ENCODE measurements at regions not wholly inside any gene's neighbourhood (a gene's known extent, or its start where the extent isn't known, plus 50 kb on each side); places are given as distances from the start of the nearest gene placed in this dataset.

DNA sequence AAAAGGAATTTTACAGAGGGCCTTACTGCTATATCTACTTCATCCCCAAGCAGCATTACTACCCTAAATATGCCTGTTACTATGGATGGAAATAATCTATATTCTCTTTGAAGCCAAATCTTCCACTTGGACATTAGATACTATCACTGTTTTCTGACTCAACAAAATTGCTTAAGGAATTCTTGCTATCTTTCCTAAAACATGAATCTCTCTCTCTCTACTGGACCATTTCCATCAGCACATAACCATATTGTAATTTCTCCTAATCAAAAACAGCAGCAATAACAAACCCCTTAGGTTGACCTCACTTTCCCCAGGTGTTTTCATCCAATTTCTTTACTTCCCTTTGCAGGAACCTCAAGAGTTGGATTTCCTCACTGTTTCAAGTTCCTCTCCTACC is 67.9 kb upstream of the BLID start:
- H3K4me3 Mint-ChIP-seq = no peak overlapping the region
- CTCF ChIA-PET = no interaction called here

DNA sequence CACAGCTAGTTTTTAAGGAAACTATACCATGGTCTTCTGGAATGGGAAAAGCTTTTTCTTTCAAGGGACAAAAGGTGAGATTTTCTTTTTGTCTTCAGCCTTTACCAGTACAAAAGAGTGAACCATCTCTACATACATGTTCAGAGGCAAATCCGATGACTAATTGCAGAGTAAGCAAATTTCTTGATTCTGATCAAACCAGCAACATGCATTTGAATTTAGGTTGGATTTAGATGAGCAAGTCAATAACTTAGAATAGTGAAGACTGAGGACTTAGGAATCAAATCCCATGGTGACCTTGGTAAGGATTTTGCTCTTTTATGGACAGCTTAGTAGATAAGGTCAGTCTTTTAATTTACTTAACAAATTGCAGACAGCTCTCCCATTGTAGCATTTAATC is 65.9 kb upstream of the BLID start:
- Mint-ChIP-seq H3K9me3 (no peaks in the 10 kb centered on the region), H3K4me3 (no peak overlapping the region), H3K4me1 (ENCODE audit: low read depth) (no peaks in the 10 kb centered on the region), H3K36me3 (ENCODE audit: low read depth) (no peaks in the 10 kb centered on the region), H3K27me3 (ENCODE audit: low read depth) (peaks cover 16% of the 10 kb centered on the region), H3K27ac (no peak overlapping the region)
- CTCF ChIA-PET = interaction anchor here (0.9 kb wide), 1 partner anchor 22 kb away, joined by 3 read pairs; no protein-coding TSS in a partner anchor
- DNase-seq = no peak
- intact Hi-C loops (cut with micrococcal nuclease) = no loop called here

More for the DNA sequence above, 67.9 kb upstream of the BLID start:
- no peak for DNase-seq
- no peaks in the 10 kb centered on the region for H3K9me3 Mint-ChIP-seq
- no peak overlapping the region for H3K27ac Mint-ChIP-seq
- no peaks in the 10 kb centered on the region for H3K4me1 Mint-ChIP-seq (ENCODE audit: low read depth)
- H3K27me3 Mint-ChIP-seq (ENCODE audit: low read depth) = peaks cover 12% of the 10 kb centered on the region
- H3K36me3 Mint-ChIP-seq (ENCODE audit: low read depth) = no peaks in the 10 kb centered on the region
- intact Hi-C loops (cut with micrococcal nuclease) = no loop called here

- Mint-ChIP-seq H3K27me3 (ENCODE audit: low read depth) (peaks cover 16% of the 10 kb centered on the region), H3K4me1 (ENCODE audit: low read depth) (no peaks in the 10 kb centered on the region), H3K4me3 (no peak overlapping the region), H3K36me3 (ENCODE audit: low read depth) (no peaks in the 10 kb centered on the region), H3K9me3 (no peaks in the 10 kb centered on the region), H3K27ac (no peak overlapping the region)
- intact Hi-C loops (cut with micrococcal nuclease) = no loop called here
- DNase-seq = no peak
- CTCF ChIA-PET = interaction anchor here (0.9 kb wide), 1 partner anchor 22 kb away, joined by 3 read pairs; no protein-coding TSS in a partner anchor
Observed at GRCh38 chr11:122181372-122181771, 65.4 kb upstream of the BLID start.

- Mint-ChIP-seq H3K4me1 (ENCODE audit: low read depth) (no peaks in the 10 kb centered on the region), H3K9me3 (no peaks in the 10 kb centered on the region), H3K36me3 (ENCODE audit: low read depth) (no peaks in the 10 kb centered on the region), H3K27ac (no peak overlapping the region), H3K27me3 (ENCODE audit: low read depth) (peaks cover 11% of the 10 kb centered on the region), H3K4me3 (no peak overlapping the region)
- no peak for DNase-seq
- CTCF ChIA-PET = interaction anchor here (0.6 kb wide), 1 partner anchor 412 kb away, joined by 3 read pairs; no protein-coding TSS in a partner anchor
- intact Hi-C loops (cut with micrococcal nuclease) = no loop called here
Observed at GRCh38 chr11:122179961-122180834, 64.2 kb upstream of the BLID start.

- peaks cover 7% of the 10 kb centered on the region for H3K27me3 Mint-ChIP-seq (ENCODE audit: low read depth)
- DNase-seq = no peak
- H3K4me3 Mint-ChIP-seq = no peak overlapping the region
- H3K36me3 Mint-ChIP-seq (ENCODE audit: low read depth) = no peaks in the 10 kb centered on the region
- H3K27ac Mint-ChIP-seq = no peak overlapping the region
- CTCF ChIA-PET = no interaction called here
- intact Hi-C loops (cut with micrococcal nuclease) = no loop called here
- H3K9me3 Mint-ChIP-seq = no peaks in the 10 kb centered on the region
- no peaks in the 10 kb centered on the region for H3K4me1 Mint-ChIP-seq (ENCODE audit: low read depth)
Observed at GRCh38 chr11:122178795-122179194, 62.8 kb upstream of the BLID start.

- no peak overlapping the region for H3K27ac Mint-ChIP-seq
- intact Hi-C loops (cut with micrococcal nuclease) = no loop called here
- no peaks in the 10 kb centered on the region for H3K9me3 Mint-ChIP-seq
- CTCF ChIA-PET = no interaction called here
- H3K36me3 Mint-ChIP-seq (ENCODE audit: low read depth) = no peaks in the 10 kb centered on the region
- DNase-seq = no peak
- peaks cover 7% of the 10 kb centered on the region for H3K27me3 Mint-ChIP-seq (ENCODE audit: low read depth)
- no peaks in the 10 kb centered on the region for H3K4me1 Mint-ChIP-seq (ENCODE audit: low read depth)
- no peak overlapping the region for H3K4me3 Mint-ChIP-seq
Observed at GRCh38 chr11:122177238-122177637, 61.2 kb upstream of the BLID start.

- no peak overlapping the region for H3K4me3 Mint-ChIP-seq
- DNase-seq = no peak
- H3K4me1 Mint-ChIP-seq (ENCODE audit: low read depth) = no peaks in the 10 kb centered on the region
- peaks cover 7% of the 10 kb centered on the region for H3K27me3 Mint-ChIP-seq (ENCODE audit: low read depth)
- no peaks in the 10 kb centered on the region for H3K9me3 Mint-ChIP-seq
- intact Hi-C loops (cut with micrococcal nuclease) = no loop called here
- no peak overlapping the region for H3K27ac Mint-ChIP-seq
- CTCF ChIA-PET = no interaction called here
- no peaks in the 10 kb centered on the region for H3K36me3 Mint-ChIP-seq (ENCODE audit: low read depth)
Observed at GRCh38 chr11:122176651-122177050, 60.6 kb upstream of the BLID start.

- Mint-ChIP-seq H3K4me1 (ENCODE audit: low read depth) (no peaks in the 10 kb centered on the region), H3K27me3 (ENCODE audit: low read depth) (peaks cover 7% of the 10 kb centered on the region), H3K27ac (no peak overlapping the region), H3K9me3 (no peaks in the 10 kb centered on the region), H3K4me3 (no peak overlapping the region), H3K36me3 (ENCODE audit: low read depth) (no peaks in the 10 kb centered on the region)
- CTCF ChIA-PET = no interaction called here
- DNase-seq = no peak
- intact Hi-C loops (cut with micrococcal nuclease) = no loop called here
Observed at GRCh38 chr11:122175306-122175705, 59.3 kb upstream of the BLID start.

- Mint-ChIP-seq H3K9me3 (no peaks in the 10 kb centered on the region), H3K27ac (no peak overlapping the region), H3K4me3 (no peak overlapping the region), H3K36me3 (ENCODE audit: low read depth) (no peaks in the 10 kb centered on the region), H3K27me3 (ENCODE audit: low read depth) (peaks cover under 1% of the 10 kb centered on the region), H3K4me1 (ENCODE audit: low read depth) (no peaks in the 10 kb centered on the region)
- DNase-seq = no peak
- CTCF ChIA-PET = interaction anchor here (0.5 kb wide), 1 partner anchor 402 kb away, joined by 3 read pairs; no protein-coding TSS in a partner anchor
- intact Hi-C loops (cut with micrococcal nuclease) = no loop called here
Observed at GRCh38 chr11:122173587-122173986, 57.6 kb upstream of the BLID start.

DNA sequence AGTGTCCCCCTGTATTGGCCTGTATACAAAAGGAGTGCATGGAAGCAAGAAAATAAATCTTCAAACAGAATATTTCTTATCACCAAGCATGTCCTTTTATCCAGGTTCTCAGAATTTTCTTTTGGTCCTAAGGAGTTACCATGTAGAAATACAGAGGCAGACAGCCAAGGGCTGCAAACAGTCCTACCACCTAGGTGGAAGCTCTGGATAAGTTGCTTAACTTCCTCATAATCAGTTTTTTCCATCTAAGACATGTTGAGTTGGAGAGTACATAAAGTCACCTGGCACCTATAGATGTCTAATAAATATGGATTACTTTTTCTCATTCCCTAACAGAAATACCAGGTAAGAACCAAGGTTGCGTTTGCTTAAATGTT is 57.0 kb upstream of the BLID start:
- DNase-seq = no peak
- Mint-ChIP-seq H3K4me3 (no peak overlapping the region), H3K27ac (no peak overlapping the region), H3K36me3 (ENCODE audit: low read depth) (no peaks in the 10 kb centered on the region), H3K4me1 (ENCODE audit: low read depth) (no peaks in the 10 kb centered on the region), H3K9me3 (no peaks in the 10 kb centered on the region), H3K27me3 (ENCODE audit: low read depth) (no peaks in the 10 kb centered on the region)
- CTCF ChIA-PET = interaction anchor here (0.5 to 0.8 kb wide), 3 partner anchors 25 to 402 kb away, joined by 3 read pairs; no protein-coding TSS in a partner anchor
- intact Hi-C loops (cut with micrococcal nuclease) = no loop called here

GRCh38 chr11:122172352-122173073 is 56.5 kb upstream of the BLID start:
- Mint-ChIP-seq H3K36me3 (ENCODE audit: low read depth) (no peaks in the 10 kb centered on the region), H3K4me3 (no peak overlapping the region), H3K4me1 (ENCODE audit: low read depth) (no peaks in the 10 kb centered on the region), H3K27me3 (ENCODE audit: low read depth) (no peaks in the 10 kb centered on the region), H3K27ac (no peak overlapping the region), H3K9me3 (no peaks in the 10 kb centered on the region)
- intact Hi-C loops (cut with micrococcal nuclease) = no loop called here
- CTCF ChIA-PET = interaction anchor here (0.6 to 0.8 kb wide), 2 partner anchors 25 to 52 kb away, joined by 3 read pairs; no protein-coding TSS in a partner anchor
- DNase-seq = no peak

DNA sequence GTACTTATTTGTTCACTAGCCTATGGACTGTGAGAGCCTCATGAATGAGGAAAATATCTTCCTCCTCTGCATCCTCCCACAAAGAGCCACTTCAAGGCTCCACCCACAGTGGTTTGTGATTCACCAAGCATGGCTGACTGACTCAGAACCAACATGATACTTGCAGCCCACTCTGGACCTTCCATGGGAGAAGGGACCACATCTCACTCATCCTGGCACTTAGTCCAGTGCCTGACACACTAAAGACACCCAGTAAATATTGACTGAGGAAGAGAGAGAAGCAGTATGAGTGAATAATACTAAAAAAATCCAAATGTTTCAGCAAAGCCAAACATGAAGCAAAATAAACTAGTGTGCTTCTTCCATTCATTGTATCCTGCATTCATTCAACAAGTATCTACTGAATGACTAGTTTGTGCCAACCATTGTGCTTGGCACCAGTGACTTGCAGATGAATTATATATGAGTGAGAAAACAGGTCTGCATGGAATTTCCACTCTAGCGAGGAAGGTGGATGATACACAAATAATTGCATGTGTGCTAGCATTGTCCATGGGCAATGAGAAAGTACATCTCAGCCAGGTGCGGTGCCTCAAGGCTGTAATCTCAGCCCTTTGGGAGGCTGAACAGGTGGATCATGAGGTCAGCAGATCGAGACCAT is 54.9 kb upstream of the BLID start:
- H3K27ac Mint-ChIP-seq = no peak overlapping the region
- no peaks in the 10 kb centered on the region for H3K4me1 Mint-ChIP-seq (ENCODE audit: low read depth)
- CTCF ChIA-PET = no interaction called here
- H3K27me3 Mint-ChIP-seq (ENCODE audit: low read depth) = peaks cover 3% of the 10 kb centered on the region
- no peak overlapping the region for H3K4me3 Mint-ChIP-seq
- no peaks in the 10 kb centered on the region for H3K36me3 Mint-ChIP-seq (ENCODE audit: low read depth)
- intact Hi-C loops (cut with micrococcal nuclease) = no loop called here
- no peak for DNase-seq
- no peaks in the 10 kb centered on the region for H3K9me3 Mint-ChIP-seq

Measured in activated naive CD4-positive, alpha-beta T cell treated with anti-CD3 and anti-CD28 coated beads for 36 hours (primary cell).